ENCODE measurements at regions not wholly inside any gene's neighbourhood (a gene's known extent, or its start where the extent isn't known, plus 50 kb on each side); places are given as distances from the start of the nearest gene placed in this dataset.

DNA sequence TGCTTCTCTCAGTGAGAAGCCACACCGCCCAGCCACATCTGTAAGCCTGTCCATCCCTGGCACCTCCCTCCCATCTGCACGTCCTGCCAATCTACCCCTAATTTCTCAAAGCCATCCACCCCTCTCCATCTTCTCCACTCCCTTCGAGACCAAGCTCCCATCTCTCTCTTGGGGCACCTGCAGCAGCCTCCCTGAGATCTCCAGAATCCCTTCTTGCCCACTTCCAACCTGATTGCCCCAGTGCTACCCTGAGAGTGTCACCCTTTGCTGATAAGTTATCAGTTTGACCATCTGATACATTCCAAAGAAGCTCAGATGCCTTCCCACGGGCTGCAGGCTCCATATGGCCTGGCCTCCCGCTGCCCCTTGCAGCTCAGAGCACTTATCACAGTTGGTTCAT, 496.1 kb downstream of the SHQ1 start:
- CTCF ChIA-PET = no interaction called here
- no peaks in the 10 kb centered on the region for H3K9me3 ChIP-seq (ENCODE audit: control insufficient read depth, insufficient read depth, low read depth, low read length)
- H3K27me3 ChIP-seq (ENCODE audit: control insufficient read depth, insufficient read depth, low read length) = no peaks in the 10 kb centered on the region
- no peaks in the 10 kb centered on the region for H3K4me1 ChIP-seq (ENCODE audit: control insufficient read depth, insufficient read depth, low read length)
- no peak overlapping the region for H3K27ac ChIP-seq (ENCODE audit: low read length)
- intact Hi-C loops (cut with micrococcal nuclease; ENCODE audit: unreplicated experiment) (no loop called here), in situ Hi-C loops (cut with HindIII; ENCODE audit: low pct_unique_long_range_greater_than_20kb, low sequenced_read_pairs) (no loop called here)
- no peaks in the 10 kb centered on the region for H3K36me3 ChIP-seq (ENCODE audit: control insufficient read depth, insufficient read depth, low read length)
- DNase-seq (ENCODE audit: low read depth, low spot score) = no peak
- no peak for TF ChIP-seq REST (IDR thresholded peaks at IDR 0.05; ENCODE audit: insufficient read depth in 1 of 2, low read depth in 2 of 2, low read length in 1 of 2)
- no peak for TF ChIP-seq TCF7L2 (IDR thresholded peaks at IDR 0.05; ENCODE audit: low read depth, low read length)
- TF ChIP-seq SIN3A (IDR thresholded peaks at IDR 0.05; ENCODE audit: borderline replicate concordance, insufficient read depth, low read depth, low read length) = no peak
- TF ChIP-seq, protein P1, sequence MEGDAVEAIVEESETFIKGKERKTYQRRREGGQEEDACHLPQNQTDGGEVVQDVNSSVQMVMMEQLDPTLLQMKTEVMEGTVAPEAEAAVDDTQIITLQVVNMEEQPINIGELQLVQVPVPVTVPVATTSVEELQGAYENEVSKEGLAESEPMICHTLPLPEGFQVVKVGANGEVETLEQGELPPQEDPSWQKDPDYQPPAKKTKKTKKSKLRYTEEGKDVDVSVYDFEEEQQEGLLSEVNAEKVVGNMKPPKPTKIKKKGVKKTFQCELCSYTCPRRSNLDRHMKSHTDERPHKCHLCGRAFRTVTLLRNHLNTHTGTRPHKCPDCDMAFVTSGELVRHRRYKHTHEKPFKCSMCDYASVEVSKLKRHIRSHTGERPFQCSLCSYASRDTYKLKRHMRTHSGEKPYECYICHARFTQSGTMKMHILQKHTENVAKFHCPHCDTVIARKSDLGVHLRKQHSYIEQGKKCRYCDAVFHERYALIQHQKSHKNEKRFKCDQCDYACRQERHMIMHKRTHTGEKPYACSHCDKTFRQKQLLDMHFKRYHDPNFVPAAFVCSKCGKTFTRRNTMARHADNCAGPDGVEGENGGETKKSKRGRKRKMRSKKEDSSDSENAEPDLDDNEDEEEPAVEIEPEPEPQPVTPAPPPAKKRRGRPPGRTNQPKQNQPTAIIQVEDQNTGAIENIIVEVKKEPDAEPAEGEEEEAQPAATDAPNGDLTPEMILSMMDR (IDR thresholded peaks at IDR 0.05) = no peak
- TF ChIP-seq POLR2AphosphoS5 (IDR thresholded peaks at IDR 0.05; ENCODE audit: low read depth, low read length) = no peak
- POLR2A ChIA-PET = no interaction called here
- no peak for ATAC-seq
- BruUV-seq (replicated peaks) = no TSS peak
- no peak overlapping the region for H3K4me3 ChIP-seq (ENCODE audit: low read depth in 2 of 2, low read length in 2 of 2)

GRCh38 chr3:72351536-72351935, 496.7 kb downstream of the SHQ1 start:
- Histone ChIP-seq H3K4me1 (ENCODE audit: control insufficient read depth, insufficient read depth, low read length) (no peaks in the 10 kb centered on the region), H3K27me3 (ENCODE audit: control insufficient read depth, insufficient read depth, low read length) (no peaks in the 10 kb centered on the region), H3K9me3 (ENCODE audit: control insufficient read depth, insufficient read depth, low read depth, low read length) (no peaks in the 10 kb centered on the region), H3K27ac (ENCODE audit: low read length) (no peak overlapping the region), H3K36me3 (ENCODE audit: control insufficient read depth, insufficient read depth, low read length) (no peaks in the 10 kb centered on the region), H3K4me3 (ENCODE audit: low read depth in 2 of 2, low read length in 2 of 2) (no peak overlapping the region)
- in situ Hi-C loops (cut with HindIII; ENCODE audit: low pct_unique_long_range_greater_than_20kb, low sequenced_read_pairs) = no loop called here
- TF ChIP-seq TCF7L2 (IDR thresholded peaks at IDR 0.05; ENCODE audit: low read depth, low read length) (no peak), SIN3A (IDR thresholded peaks at IDR 0.05; ENCODE audit: borderline replicate concordance, insufficient read depth, low read depth, low read length) (no peak), REST (IDR thresholded peaks at IDR 0.05; ENCODE audit: insufficient read depth in 1 of 2, low read depth in 2 of 2, low read length in 1 of 2) (no peak), POLR2AphosphoS5 (IDR thresholded peaks at IDR 0.05; ENCODE audit: low read depth, low read length) (no peak)
- TF ChIP-seq, protein P1 (IDR thresholded peaks at IDR 0.05) = no peak
- ATAC-seq (no peak), DNase-seq (ENCODE audit: low read depth, low spot score) (no peak)
- no TSS peak for BruUV-seq (replicated peaks)
- POLR2A ChIA-PET = no interaction called here
- CTCF ChIA-PET = no interaction called here
- intact Hi-C loops (cut with micrococcal nuclease; ENCODE audit: unreplicated experiment) = no loop called here
